ENCODE measurements at regions not wholly inside any gene's neighbourhood (a gene's known extent, or its start where the extent isn't known, plus 50 kb on each side); places are given as distances from the start of the nearest gene placed in this dataset.
A peak's percentile ranks its signal among the peaks of the same experiment; 100 is the strongest.

DNA sequence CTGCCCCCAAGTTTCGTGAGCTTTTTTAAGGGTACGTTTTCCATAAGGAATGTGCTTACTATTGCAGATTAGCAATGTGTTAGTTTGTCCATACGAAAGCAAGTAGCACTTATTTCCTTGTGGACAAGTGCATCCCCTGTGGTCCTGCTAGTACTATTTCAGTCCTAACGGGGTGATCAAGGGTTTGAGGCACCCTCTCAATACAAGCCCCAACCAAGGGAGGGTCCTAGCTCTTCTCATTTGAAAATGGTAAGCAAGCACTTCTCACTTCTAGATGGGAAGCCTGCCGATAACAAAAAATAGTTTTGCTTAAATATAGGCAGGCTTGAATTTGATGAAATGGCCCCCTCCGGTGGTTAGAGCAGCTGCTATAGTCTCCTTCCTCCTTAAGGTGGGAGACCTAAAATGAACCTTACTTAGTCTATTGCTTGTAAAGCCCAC, 64.0 kb upstream of the HMCN1 start:
- TF ChIP-seq POLR2A (IDR thresholded peaks at IDR 0.05), result no peak
- TF ChIP-seq, protein P1, sequence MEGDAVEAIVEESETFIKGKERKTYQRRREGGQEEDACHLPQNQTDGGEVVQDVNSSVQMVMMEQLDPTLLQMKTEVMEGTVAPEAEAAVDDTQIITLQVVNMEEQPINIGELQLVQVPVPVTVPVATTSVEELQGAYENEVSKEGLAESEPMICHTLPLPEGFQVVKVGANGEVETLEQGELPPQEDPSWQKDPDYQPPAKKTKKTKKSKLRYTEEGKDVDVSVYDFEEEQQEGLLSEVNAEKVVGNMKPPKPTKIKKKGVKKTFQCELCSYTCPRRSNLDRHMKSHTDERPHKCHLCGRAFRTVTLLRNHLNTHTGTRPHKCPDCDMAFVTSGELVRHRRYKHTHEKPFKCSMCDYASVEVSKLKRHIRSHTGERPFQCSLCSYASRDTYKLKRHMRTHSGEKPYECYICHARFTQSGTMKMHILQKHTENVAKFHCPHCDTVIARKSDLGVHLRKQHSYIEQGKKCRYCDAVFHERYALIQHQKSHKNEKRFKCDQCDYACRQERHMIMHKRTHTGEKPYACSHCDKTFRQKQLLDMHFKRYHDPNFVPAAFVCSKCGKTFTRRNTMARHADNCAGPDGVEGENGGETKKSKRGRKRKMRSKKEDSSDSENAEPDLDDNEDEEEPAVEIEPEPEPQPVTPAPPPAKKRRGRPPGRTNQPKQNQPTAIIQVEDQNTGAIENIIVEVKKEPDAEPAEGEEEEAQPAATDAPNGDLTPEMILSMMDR (IDR thresholded peaks at IDR 0.05), result peak; percentile 19 to 34 (median 28)
